NCI-H510A treated with DMSO at 0.1 percent for 48 hours (cell line): ENCODE measurements at regions not wholly inside any gene's neighbourhood (a gene's known extent, or its start where the extent isn't known, plus 50 kb on each side); places are given as distances from the start of the nearest gene placed in this dataset.
"Not testable (repeated sequence)": the region's sequence is repeated elsewhere in the genome, so short reads cannot be mapped to it uniquely, and the experiment has no call there.

ENCODE experiments used
- DNase-seq: peaks from one replicate; lab custom pipeline; 2025; lab: John Stamatoyannopoulos, UW

DNA sequence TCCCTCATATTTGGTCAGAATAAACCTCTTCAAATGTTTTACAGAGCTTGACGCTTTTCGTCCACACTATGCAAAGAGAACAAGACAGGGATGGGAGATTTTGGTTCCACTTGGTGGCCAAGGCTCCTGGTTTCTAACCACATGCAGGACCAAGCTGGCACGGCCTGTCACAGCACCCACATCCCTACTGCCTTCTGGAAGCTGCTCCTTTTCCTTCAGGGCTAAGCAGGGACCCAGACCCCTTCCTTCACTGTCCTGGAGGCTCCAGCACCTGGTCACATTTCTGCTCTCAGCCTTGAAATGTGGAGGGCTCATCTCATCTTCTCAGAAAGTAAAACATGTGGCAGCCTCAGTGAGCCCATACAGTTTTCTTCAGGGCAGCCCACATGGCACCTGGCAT lies 50.4 kb upstream of the ARHGEF7 start:
- DNase-seq: no peak

DNA sequence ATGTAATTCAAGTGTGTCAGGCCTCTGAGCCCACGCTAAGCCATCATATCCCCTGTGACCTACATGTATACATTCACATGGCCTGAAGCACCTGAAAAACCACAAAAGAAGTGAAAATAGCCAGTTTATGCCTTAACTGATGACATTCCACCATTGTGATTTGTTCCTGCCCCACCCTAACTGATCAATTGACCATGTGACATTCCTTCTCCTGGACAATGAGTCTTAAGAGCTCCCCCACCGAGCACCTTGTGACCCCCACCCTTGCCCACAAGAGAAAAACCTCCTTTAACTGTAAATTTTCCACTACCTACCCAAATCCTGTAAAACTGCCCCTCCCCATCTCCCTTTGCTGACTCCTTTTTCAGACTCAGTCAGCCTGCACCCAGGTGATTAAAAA lies 52.1 kb upstream of the ARHGEF7 start:
- no peak for DNase-seq

DNA sequence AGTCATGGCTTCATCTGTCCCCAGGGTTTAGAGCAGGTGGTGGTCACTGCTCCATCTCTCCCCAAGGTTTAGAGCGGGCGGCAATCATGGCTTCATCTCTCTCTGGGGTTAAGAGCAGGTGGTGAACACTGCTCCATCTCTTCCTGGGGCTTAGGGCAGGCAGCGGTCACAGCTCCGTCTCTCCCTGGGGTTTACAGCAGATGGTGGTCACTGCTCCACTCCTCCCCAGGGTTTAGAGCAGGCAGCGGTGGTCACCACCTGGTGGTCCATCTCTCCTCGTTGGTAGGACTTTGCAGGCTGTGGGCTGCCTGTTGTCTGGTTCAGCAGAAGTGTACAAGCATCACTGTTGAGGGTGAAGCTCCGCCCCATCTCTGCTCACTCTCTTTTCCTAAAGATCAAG lies 52.8 kb upstream of the ARHGEF7 start:
- DNase-seq: no peak

DNA sequence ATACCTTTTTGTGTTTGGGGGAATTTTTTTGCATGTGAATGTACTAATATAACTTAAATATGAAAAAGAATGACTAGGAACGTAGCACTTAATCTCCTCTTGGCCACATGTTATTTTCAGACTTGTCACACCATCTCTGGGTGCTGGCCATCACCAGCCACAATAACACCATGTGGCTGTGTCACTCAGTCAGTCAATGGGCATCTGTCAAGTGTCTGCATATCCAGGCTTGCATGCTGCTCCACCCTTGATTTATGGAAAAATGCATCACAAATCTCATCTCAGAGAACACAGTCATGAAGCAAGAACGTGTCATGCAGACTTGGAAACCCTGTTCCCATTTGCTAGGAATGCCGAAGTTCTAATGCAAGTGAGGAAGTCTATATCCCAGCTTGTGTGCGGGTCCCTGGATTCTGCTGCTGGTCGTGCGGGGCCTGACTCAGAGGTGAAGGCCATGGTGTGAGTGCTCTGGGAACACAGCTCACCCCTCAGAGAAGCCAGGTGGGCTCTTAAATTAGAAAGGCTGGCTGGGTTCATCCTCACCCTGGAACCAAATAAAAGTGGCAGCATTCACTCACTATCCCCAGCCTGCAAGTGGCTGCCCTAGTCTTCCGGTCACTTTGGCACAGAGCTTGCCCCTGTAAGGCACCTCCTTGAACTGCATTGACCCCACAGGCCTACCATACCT lies 53.6 kb upstream of the ARHGEF7 start:
- no peak for DNase-seq

DNA sequence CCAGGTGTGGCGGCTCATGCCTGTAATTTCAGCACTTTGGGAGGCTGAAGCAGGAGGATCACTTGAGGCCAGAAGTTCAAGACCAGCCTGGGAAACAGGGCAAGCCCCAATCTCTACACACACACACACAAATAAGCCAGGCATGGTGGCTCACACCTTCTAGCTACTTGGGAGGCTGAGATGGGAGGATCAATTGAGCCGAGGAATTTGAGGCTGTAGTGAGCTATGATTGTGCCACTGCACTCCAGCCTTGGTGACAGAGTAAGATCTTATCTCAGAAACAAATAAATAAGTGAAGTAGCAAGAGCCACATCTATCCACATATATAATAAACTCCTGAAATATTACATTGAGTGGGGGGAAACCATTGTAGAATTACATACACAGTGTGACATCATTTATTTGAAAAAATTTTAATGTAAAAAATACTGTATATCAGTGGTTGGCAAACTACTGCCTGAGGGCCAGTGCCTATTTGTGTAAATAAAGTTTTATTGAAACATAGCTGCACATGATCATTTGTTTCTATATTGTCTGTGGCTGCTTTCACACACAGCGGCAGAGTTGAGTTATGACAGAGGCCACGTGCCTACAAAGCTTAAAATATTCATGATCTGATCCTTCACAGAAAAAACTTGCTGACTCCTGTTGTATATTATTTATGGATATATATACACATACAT lies 54.7 kb upstream of the ARHGEF7 start:
- DNase-seq: no peak

DNA sequence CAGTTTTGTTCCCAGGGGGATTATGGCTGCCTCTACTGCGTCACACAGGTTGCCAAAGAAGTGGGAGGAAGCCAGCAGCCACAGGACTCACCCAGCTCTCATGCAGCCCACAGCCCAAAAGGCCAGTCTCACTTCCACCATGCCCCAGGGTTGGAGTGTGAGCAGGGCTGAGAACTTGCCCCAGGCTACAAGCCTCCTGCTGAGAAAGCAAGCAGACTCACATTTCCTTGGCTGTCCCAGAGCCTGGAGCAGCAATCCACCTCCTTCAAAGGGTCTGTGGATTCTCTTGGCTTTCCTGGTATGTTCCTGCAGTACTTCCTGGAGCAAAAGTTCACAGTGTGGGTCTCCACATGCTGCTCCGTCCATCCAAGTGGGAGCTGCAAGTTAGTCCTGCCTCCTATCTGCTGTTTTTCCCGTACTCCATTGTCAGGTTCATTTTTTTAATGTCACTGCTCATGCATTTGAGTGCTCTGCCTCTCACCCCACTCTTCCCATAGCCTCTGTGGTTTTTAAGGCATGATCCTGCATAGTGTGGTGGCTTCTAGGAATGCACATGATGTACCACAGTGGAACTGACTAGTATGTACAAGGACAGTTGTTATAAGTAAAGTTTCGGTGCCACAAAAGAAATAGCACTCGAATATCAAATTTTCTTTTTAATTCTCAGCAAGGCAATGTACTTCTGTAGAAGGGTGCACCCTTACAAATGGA lies 56.2 kb upstream of the ARHGEF7 start:
- no peak for DNase-seq

DNA sequence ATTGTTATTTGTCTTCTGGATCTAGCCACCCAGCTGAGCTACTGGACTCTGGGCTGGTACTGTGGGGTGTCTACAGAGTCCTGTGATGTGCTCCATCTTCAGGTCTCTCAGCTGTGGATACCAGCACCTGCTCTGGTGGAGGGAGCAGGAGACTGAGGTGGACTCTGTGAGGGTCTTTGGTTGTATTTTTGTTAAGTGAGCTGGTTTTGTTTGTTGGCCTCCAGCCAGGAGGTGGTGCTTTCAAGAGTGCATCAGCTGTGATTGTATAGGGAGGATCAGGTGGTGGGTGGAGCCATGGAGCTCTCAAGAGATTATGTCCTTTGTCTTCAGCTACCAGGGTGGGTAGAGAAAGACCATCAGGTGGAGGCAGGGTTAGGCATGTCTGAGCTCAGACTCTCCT lies 56.8 kb upstream of the ARHGEF7 start:
- DNase-seq: not testable (repeated sequence)

DNA sequence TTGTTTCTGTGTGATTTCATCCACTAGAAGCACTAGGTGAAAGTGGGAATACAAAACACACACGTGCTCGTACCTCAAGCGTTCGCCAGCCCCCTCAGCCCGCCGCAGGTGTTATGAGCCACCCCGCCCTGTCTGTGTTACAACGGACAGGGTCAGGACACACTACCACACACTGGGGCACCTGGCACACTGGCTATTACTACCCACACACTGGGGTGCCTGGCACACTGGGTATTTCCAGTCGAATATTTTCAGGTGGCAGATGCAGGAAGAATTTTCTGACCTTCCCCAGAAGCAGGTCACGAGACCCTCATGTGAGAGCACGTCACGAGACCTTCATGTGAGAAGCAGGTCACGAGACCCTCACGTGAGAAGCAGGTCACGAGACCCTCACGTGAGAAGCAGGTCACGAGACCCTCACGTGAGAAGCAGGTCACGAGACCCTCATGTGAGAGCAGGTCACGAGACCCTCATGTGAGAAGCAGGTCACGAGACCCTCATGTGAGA lies 63.3 kb upstream of the ARHGEF7 start:
- not testable (repeated sequence) for DNase-seq

DNA sequence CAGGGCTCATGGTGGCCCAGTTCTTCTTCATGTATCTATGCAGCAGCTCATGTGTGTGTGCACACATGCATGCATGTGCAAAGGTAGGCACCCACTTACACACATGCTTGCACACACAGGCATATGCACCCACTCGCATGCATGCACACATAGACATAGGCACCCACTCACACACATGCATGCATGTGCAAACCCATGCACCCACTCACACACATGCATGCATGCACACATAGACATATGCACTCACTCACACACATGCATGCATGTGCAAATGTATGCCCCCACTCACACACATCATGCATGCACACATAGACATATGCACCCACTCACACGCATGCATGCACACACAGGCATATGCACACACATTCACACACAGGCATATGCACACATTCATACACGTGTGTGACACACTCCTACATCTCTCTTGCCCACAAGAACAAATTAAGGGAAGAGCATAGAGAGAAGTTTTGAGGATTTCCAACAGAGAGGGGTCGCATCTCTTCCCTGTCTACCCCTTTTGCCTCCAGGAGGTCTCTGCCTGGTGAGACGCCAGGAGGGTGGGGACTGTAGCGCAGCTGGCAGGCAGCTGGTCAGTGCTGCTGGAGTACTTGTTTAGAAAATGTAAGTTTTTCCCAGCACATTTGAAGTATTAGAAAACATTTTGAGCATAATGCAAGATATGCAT lies 63.9 kb upstream of the ARHGEF7 start:
- DNase-seq: no peak

DNA sequence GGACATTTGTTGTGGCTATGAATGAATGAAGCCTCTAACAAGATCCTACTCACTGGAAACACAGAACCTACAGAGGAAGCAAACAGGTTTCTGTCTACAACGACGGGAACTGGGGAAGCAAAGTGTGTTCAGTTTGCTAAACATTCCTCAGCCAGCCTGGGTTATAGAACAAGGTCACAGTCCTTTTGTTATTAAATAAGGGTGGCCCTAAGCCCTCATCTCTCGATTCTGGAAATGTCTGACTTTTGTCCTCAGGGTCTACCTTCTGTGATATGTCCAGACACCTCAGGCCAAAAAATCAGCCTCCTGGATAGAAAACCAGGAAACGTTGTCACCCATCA lies 64.6 kb upstream of the ARHGEF7 start:
- no peak for DNase-seq

DNA sequence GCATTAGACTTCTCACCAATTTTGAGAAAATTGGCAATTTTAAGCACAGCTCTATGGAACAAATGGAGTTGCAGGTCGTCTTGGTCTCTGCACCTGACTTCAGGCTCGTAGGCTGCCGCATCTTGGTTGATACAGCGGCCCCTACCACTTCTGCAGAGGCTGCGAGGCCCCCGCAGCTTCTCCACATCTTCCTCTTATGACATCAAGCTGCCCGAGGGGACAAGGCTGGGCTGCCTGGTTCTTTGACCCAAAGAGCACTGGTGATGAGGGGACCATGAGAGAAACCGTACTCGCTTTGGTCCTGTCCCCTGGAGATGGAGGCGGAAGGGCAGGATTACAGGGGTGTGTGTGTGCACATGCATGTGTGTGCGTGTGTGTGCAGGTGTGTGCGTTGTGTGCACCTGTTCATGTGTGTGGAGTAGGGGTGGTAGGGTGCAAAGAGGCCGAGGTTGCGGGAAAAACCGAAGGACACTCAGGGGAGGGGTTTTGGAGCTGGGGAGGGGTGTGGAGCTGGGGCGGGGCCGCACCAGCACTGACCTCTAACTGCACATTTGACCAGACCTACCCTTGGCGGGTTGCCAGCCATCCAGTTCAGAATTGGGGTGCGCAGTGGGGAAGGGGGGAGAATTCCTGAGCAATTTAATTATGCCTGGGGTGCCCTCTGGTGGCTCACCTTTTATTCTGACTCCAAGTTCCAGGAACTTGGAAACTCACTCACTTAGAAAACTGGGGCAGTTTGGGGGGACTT lies 65.1 kb upstream of the ARHGEF7 start:
- no peak for DNase-seq

DNA sequence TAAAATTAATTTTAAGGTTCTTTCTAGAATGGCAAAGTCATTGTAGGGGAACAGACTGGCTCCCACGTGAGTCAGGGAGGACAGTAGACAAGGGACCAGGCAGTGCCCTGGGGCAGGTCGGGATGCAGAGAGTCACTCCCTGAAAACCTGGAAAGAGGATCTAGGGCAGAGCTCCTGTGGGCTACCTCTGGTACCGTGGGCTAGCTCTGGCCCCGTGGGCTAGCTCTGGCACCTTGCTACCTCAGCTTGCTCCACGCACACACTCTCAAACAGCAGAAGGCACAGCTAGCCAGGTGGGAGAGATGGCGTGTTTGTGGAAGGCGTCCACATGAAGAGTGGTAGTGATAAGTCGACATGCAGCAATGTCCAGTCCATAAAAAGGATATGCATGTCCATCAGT lies 66.7 kb upstream of the ARHGEF7 start:
- no peak for DNase-seq

DNA sequence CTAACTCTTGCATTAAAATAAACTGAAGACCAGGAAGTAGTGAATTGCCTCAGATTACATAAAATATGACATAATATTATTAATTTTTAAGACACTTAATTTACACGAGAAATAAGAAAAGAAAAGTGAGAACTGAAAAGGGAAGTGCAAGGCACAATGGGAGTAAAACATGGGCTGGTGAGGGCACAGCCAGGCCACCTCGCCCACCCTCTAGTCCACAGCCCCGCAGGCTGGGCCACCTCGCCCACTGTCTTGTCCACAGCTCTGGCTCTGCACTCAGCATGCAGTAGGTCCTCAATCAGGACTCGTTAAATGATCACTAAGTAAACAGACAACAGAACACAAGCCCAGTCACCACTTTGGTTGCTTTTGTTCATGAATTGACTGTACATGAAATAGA lies 67.8 kb upstream of the ARHGEF7 start:
- DNase-seq: no peak

DNA sequence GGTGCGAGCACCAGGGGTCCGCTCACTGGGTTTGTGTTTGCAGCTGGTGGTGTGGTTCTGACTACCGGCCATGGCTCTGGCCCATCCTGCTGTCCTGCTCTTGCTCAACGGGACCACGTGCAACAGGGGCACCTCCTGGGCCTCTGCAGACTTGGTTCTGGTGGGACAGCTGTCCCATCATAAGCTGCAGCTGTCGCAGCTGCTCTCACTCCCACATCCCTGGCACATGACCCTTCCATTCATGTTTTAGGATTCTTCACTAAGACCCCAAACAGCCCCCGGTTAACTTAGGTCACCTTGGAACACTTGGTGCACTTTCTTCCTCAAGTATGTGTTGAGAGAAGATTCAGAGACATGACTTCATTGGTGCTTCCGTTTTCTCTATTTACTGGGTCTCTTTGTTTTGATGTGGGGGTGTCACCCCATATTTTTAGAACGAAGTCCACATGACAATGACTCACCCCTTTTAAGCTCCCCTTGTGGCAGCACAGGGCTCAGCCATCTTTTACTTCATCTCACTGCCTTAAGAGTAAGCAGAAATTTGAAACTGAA lies 68.4 kb upstream of the ARHGEF7 start:
- no peak for DNase-seq

DNA sequence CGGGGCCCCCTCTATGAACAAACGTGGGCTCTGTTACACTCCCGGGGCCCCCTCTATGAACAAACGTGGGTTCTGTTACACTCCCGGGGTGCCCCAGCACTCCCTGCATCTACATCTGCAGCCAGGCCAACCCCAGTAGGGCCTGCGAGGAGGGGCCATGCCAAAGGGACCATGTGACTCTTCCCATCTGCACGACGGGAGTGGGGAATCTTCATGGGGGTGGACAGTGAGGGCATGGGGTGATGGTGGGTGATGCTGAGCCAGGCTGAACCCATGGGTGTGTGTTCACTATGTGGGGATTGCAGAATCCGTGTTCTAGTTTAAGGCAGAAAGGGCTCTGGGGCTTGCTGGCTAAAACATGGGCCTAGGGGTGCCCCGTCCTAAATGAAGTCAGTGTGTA lies 69.9 kb upstream of the ARHGEF7 start:
- no peak for DNase-seq

DNA sequence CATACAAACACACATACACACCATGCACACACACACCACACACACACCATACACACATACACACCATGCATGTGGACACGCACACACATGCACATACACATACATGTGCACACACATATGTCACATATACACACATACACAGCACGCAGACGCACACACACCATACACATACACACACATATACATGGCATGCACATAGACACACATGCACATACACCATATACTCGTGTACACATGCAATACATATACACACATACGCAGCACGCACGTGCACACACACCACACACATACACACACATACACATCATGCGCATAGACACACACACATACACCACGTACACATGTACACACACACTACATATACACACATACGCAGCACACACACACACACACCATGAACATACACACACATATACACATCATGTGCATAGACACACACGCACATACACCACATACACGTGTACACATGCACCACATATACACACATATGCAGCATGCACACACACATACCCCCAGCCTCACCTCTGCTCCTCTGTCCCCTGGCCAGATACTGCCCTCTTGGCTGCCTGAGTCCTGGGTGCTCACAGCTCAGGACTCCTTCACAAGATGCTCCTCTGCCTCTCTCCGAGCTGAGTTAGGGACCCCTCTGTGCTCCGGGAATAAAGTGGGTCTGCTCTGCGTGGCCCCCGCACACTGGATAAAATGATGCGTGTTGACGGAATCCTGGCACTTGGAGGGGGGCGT lies 70.9 kb upstream of the ARHGEF7 start:
- DNase-seq: no peak

DNA sequence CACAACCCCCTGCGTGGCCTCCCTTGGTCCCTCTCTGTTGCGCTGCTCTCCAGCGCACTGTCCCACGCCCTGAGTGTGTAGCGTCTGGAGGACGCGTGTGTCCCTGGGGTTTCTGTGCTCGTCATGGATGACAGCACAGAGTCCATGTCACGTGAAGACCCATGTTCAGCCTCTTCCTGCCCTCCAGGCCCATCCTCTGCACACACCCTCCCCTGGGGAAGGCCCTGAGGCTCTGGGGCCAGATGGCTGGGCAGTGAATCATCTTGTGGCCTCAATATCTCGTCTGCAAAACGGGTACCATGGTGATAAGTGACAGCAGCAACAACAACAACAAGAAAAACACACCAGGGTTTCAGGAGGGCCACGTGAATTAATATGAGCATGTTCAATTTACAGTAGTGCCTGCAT lies 71.5 kb upstream of the ARHGEF7 start:
- DNase-seq: no peak

DNA sequence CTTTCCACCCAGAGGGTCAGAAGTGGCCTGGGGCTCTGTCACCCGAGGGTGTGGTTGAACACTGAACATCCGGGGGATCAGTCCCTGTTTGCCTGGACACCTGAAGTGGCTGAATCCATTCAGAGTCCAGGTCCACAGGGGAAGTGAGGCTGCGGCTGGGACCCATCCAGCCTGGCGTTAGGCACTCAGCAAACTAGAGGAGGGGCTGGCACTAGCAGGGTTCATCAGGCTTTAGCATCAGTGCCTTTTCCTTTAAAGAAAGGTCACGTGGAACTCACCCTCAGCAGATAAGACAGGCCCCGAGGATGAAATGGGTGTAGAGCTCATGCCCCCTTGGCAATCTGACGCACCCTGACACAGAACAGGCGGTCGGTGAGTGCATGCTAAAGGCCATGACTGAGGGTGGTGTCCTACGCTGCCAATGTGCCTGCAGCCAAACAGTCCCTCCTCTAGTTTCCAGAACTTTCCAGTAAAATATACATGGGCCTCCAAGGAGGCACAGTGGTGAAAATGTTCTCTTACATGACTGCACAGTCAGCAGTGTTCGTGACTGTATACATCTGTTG lies 72.4 kb upstream of the ARHGEF7 start:
- no peak for DNase-seq

DNA sequence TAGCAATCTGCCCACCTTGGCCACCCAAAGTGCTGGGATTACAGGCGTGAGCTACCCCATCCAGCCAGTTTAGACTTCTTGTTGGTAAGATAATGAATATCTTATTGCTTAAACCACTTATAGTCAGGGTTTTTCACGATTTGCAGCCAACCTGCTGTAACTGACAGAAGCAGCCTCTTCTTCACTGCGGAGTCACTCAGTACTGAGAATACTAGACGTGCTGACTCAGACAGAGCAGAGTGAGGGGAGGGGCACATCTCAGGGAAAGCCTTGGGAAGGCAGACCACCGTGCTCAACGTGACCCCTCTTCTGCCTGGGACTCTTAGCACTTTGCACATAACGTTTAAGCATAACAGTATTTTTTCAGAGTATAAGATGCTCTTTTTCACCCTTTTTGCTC lies 74.3 kb upstream of the ARHGEF7 start:
- no peak for DNase-seq

DNA sequence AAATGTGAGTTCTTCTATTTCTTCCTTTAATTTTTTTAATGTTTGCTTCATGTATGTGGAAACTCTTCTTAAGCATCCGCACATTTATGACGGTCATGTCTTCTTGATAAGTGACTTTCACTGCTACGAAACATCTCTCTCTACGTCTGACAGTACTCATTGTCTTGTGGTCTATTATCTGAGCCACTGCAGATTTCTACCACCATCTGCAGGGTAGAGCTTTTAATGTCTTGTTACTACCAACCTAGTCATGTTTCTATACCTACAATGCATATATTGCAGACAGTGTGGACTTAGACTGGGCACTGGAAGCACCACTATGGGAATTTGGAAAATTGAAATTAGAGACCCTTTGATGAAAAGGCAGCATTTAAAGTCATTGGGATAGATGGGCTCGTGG lies 75.4 kb upstream of the ARHGEF7 start:
- no peak for DNase-seq

DNA sequence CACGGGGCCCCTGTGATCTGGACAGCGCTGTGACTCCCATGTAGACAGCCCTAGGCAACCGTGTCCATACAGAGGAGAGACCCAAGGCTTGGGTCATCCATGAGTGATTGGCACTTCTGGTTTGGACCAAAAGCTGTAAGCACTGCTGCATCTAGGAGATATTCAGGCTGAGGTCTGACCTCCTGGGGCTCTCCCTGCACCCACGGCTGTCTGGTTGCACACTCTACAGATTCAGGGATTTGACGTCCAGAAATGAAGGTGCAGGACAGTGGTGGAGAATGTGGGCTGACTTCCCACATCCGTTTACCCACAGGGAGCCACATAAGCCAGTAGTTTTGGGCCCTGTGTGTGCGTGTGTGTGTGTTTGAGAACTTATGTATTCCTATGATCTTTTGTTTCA lies 76.2 kb upstream of the ARHGEF7 start:
- DNase-seq: no peak
